Mucosa of descending colon (tissue), 3 donors: ENCODE measurements at regions not wholly inside any gene's neighbourhood (a gene's known extent, or its start where the extent isn't known, plus 50 kb on each side); places are given as distances from the start of the nearest gene placed in this dataset.

Experiments used
- ATAC-seq: fragments of 200-7000 bp; cut with Tn5 transposase; one replicate; pipeline ENCODE4 v1.9.1; 2020; ENCODE audit warnings: mild to moderate bottlenecking, moderate library complexity
- DNase-seq, 3 donors: peaks; one replicate each; pipeline ENCODE4 v3.0.0-alpha.2; 2020
- H3K36me3 ChIP-seq: fragments of 200-600 bp; one replicate; pipeline ENCODE4 v1.8.0; 2021; ENCODE audit warnings: low read depth, mild to moderate bottlenecking
- H3K4me1 ChIP-seq: fragments of 200-600 bp; one replicate; pipeline ENCODE4 v1.8.0; 2021; ENCODE audit warnings: low read depth, mild to moderate bottlenecking
- H3K4me3 ChIP-seq: fragments of 200-600 bp; one replicate; pipeline ENCODE4 v1.8.0; 2021; ENCODE audit warnings: mild to moderate bottlenecking
- H3K9me3 ChIP-seq: fragments of 200-600 bp; one replicate; pipeline ENCODE4 v1.8.0; 2021; ENCODE audit warnings: mild to moderate bottlenecking
- CTCF ChIP-seq: fragments of 200-600 bp; IDR thresholded peaks from one replicate; pipeline ENCODE4 v1.8.0; 2022; ENCODE audit warnings: antibody characterized with exemption, mild to moderate bottlenecking
- intact Hi-C, 2 donors: fragments of 100-400 bp; cut with DNase I in 1 of 2; cut with micrococcal nuclease in 1 of 2; formaldehyde crosslinking; loops; one replicate each; pipeline versions ENCODE4 v1.11.0 to v1.11.1; 2022; cut with DNase I, micrococcal nuclease
- donor health status: DM: no; HTN: no; CAD: no; lungs with moderate emphysema.
- donor health status: DM: no; HTN: no; CAD: no.
- donor health status: DM: no; HTN: yes; CAD: no.

DNA sequence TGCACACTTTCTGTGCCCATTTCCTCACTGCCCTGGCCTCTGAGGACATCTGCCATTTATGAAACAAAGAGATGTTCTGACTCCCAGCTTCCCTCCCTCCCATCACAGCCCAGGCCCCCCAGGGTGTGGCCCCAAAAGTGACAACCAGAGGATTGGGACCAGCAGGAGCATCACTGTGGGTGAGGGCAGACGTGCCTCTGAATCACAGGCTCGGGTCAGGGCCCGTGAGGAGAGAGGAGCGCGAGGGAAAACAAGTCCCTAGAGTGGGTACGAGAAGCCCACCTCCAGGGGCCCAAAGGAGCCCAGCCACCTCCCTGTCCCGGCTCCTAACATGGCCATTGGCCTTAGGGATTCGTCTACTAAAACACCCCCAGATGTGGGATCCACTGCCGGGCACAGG, 138.0 kb upstream of the FSTL4 start:
- intact Hi-C loops = no loop called here
- H3K4me3 ChIP-seq = no peak overlapping the region
- H3K4me1 ChIP-seq = no peaks in the 10 kb centered on the region
- TF ChIP-seq CTCF = no peak
- ATAC-seq (no peak), DNase-seq (no peak)
- H3K9me3 ChIP-seq = no peaks in the 10 kb centered on the region
- H3K36me3 ChIP-seq = no peaks in the 10 kb centered on the region

GRCh38 chr5:133749331-133749985, 137.1 kb upstream of the FSTL4 start:
- H3K4me1 ChIP-seq = no peaks in the 10 kb centered on the region
- intact Hi-C loops = no loop called here
- ATAC-seq (no peak), DNase-seq (no peak)
- no peak overlapping the region for H3K4me3 ChIP-seq
- no peaks in the 10 kb centered on the region for H3K9me3 ChIP-seq
- H3K36me3 ChIP-seq = no peaks in the 10 kb centered on the region
- TF ChIP-seq CTCF = no peak

DNA sequence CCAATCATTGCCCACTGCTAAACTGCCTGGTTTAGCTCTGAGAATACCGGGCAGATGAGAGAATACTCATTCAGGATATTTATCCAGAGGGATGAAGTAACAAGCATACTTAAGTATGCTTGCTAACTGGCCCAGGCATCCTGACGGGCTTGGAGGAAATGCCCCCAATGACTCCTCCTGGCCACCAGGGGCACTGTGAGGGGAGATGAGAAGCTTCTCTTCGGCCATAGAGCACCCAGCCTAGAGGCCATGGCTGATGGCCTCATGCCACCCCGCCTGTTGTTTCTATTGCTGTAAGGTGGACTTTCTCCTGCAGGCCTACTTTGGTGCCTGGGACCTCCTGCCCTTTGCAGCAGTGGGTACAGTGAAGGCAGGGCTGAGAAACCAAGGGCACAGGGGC, 134.5 kb upstream of the FSTL4 start:
- H3K36me3 ChIP-seq = no peaks in the 10 kb centered on the region
- TF ChIP-seq CTCF = no peak
- no peak for DNase-seq
- H3K9me3 ChIP-seq = no peaks in the 10 kb centered on the region
- ATAC-seq = no peak
- no peak overlapping the region for H3K4me3 ChIP-seq
- intact Hi-C loops = no loop called here
- H3K4me1 ChIP-seq = no peaks in the 10 kb centered on the region

- intact Hi-C loops = no loop called here
Observed at GRCh38 chr5:133744960-133745308, 132.6 kb upstream of the FSTL4 start.

DNA sequence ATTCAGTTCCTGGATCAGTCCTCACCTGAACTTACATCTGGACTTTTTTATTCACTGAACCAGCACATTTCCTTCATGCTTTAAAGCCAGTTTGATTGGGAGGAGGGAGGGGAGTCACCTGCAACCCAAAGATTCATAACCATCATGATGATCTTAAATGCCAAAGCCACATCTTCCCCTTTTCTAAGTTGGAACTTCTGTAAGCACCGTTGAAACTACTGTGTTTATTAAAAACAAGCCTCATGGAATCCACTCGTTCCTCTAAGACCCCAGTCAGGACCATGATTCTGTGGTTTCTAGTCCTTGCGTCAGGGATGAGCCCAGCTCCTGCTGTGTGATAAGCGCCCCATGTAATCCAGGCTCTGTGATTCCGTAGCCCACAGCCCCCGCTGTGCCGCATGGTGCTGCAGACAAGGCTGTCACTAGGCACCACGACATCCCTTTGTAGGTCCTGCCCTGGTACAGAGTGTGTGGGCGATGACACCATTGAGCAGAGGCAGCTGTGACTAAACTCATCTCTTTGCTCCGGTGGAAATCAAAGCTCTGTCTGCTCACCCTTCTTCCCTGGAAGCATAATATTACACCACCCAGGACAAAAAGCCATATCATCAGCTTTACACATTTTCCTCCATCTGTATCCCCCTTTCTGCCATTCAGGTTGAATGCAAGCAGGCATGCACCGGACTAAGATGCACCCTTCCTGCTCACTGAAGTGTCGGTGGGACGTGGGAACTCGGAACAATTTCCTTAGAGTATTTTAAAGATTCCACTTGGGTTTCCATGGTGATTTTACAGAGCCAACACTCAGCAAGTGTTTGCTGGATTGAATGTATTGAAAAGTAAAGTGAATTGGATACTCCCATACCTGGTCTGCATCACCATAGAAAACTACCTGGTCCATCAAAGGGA, 132.0 kb upstream of the FSTL4 start:
- ATAC-seq = no peak
- intact Hi-C loops = no loop called here
- TF ChIP-seq CTCF = no peak

More at GRCh38 chr5:133744960-133745308, 132.6 kb upstream of the FSTL4 start:
- no peaks in the 10 kb centered on the region for H3K36me3 ChIP-seq
- ATAC-seq = no peak
- no peaks in the 10 kb centered on the region for H3K9me3 ChIP-seq
- H3K4me1 ChIP-seq = no peaks in the 10 kb centered on the region
- no peak for TF ChIP-seq CTCF
- no peak for DNase-seq
- H3K4me3 ChIP-seq = no peak overlapping the region

More for the DNA sequence above, 132.0 kb upstream of the FSTL4 start:
- no peak for DNase-seq
- no peaks in the 10 kb centered on the region for H3K4me1 ChIP-seq
- no peaks in the 10 kb centered on the region for H3K9me3 ChIP-seq
- H3K36me3 ChIP-seq = no peaks in the 10 kb centered on the region
- H3K4me3 ChIP-seq = no peak overlapping the region
